GM12892 (cell line): ENCODE measurements at regions not wholly inside any gene's neighbourhood (a gene's known extent, or its start where the extent isn't known, plus 50 kb on each side); places are given as distances from the start of the nearest gene placed in this dataset.

Experiments used
- DNase-seq: peaks from one replicate; pipeline ENCODE4 v3.0.0; 2011; ENCODE audit not compliant: insufficient read length
- FAIRE-seq: peaks from 2 replicates; lab custom pipeline; 2011; peaks lifted over from hg19 to GRCh38; lab: Jason Lieb, UNC
- POLR2A ChIP-seq: IDR thresholded peaks from 2 replicates; pipeline ENCODE4 v1.6.1; 2011; ENCODE audit warnings: low read depth, low read length, control low read depth
- POLR2AphosphoS5 ChIP-seq: IDR thresholded peaks from 2 replicates; pipeline ENCODE4 v1.6.1; 2011; ENCODE audit warnings: low read depth, low read length, control low read depth
- TAF1 ChIP-seq: IDR thresholded peaks from 2 replicates; pipeline ENCODE4 v1.6.1; 2011; ENCODE audit warnings: low read depth, mild to moderate bottlenecking, control low read depth, low read length, borderline replicate concordance

- no peak for DNase-seq
- TF ChIP-seq POLR2A (no peak), POLR2AphosphoS5 (no peak), TAF1 (no peak)
- no peak for FAIRE-seq
Measured at GRCh38 chr12:126989532-126989931, 1277.4 kb upstream of the TMEM132C start.

GRCh38 chr12:126993898-126994297 is 1273.1 kb upstream of the TMEM132C start:
- DNase-seq (no peak), FAIRE-seq (no peak)
- TF ChIP-seq POLR2A: no peak

GRCh38 chr12:126994599-126994998 is 1272.4 kb upstream of the TMEM132C start:
- TF ChIP-seq POLR2AphosphoS5 (no peak), POLR2A (no peak), TAF1 (no peak)
- FAIRE-seq: no peak
- no peak for DNase-seq

- TF ChIP-seq POLR2A (no peak), POLR2AphosphoS5 (no peak), TAF1 (no peak)
- FAIRE-seq (no peak), DNase-seq (no peak)
Measured at GRCh38 chr12:126998031-126998430, 1268.9 kb upstream of the TMEM132C start.

GRCh38 chr12:126998747-126999285 is 1268.2 kb upstream of the TMEM132C start:
- TF ChIP-seq POLR2AphosphoS5 (no peak), POLR2A (no peak), TAF1 (no peak)
- DNase-seq: peak; percentile 1
- no peak for FAIRE-seq

GRCh38 chr12:126999352-126999751 is 1267.6 kb upstream of the TMEM132C start:
- FAIRE-seq: no peak
- DNase-seq: no peak
- TF ChIP-seq POLR2A (no peak), POLR2AphosphoS5 (no peak), TAF1 (no peak)

GRCh38 chr12:127005406-127005805 is 1261.6 kb upstream of the TMEM132C start:
- no peak for DNase-seq
- TF ChIP-seq POLR2A: no peak
- TF ChIP-seq POLR2AphosphoS5: no peak
- TF ChIP-seq TAF1: no peak
- no peak for FAIRE-seq

GRCh38 chr12:127006972-127007371 is 1260.0 kb upstream of the TMEM132C start:
- DNase-seq: no peak

GRCh38 chr12:127008755-127009403 is 1258.1 kb upstream of the TMEM132C start:
- TF ChIP-seq TAF1 (no peak), POLR2A (no peak), POLR2AphosphoS5 (no peak)
- FAIRE-seq (no peak), DNase-seq (no peak)

More at GRCh38 chr12:127006972-127007371, 1260.0 kb upstream of the TMEM132C start:
- FAIRE-seq: no peak
- TF ChIP-seq POLR2A (no peak), TAF1 (no peak), POLR2AphosphoS5 (no peak)

- DNase-seq (no peak), FAIRE-seq (no peak)
- no peak for TF ChIP-seq TAF1
- no peak for TF ChIP-seq POLR2AphosphoS5
- no peak for TF ChIP-seq POLR2A
Measured at GRCh38 chr12:127012109-127012508, 1254.9 kb upstream of the TMEM132C start.

GRCh38 chr12:127013197-127013596 is 1253.8 kb upstream of the TMEM132C start:
- FAIRE-seq: no peak
- no peak for DNase-seq
- TF ChIP-seq TAF1 (no peak), POLR2A (no peak), POLR2AphosphoS5 (no peak)

GRCh38 chr12:127014079-127014478 is 1252.9 kb upstream of the TMEM132C start:
- no peak for FAIRE-seq
- DNase-seq: no peak
- TF ChIP-seq POLR2A (no peak), POLR2AphosphoS5 (no peak), TAF1 (no peak)

- TF ChIP-seq POLR2AphosphoS5 (no peak), POLR2A (no peak), TAF1 (no peak)
- DNase-seq: no peak
- FAIRE-seq: no peak
Measured at GRCh38 chr12:127024791-127025190, 1242.2 kb upstream of the TMEM132C start.
